Keratinocyte (primary cell): ENCODE measurements at regions not wholly inside any gene's neighbourhood (a gene's known extent, or its start where the extent isn't known, plus 50 kb on each side); places are given as distances from the start of the nearest gene placed in this dataset.

Experiments used
- DNase-seq: peaks from one replicate; pipeline ENCODE4 v3.0.0-alpha.2; 2011; ENCODE audit warnings: low read depth, missing footprints, low spot score
- FAIRE-seq: peaks from 2 replicates; lab custom pipeline; 2011; peaks lifted over from hg19 to GRCh38; lab: Jason Lieb, UNC
- H2AFZ ChIP-seq: 2 replicates; pipeline ENCODE4 v1.6.0; 2012; ENCODE audit warnings: low read length, control low read depth, inconsistent platforms; ENCODE audit not compliant: control insufficient read depth
- H3K27ac ChIP-seq: 2 replicates; pipeline ENCODE4 v1.5.1; 2011; ENCODE audit warnings: low read length; ENCODE audit not compliant: control insufficient read depth, insufficient read depth
- H3K27me3 ChIP-seq: 3 replicates; pipeline ENCODE4 v1.6.0; 2011; ENCODE audit warnings: low read length; ENCODE audit not compliant: control insufficient read depth, insufficient read depth; ENCODE audit errors: extremely low read depth
- H3K36me3 ChIP-seq, 2 experiments: 2 replicates in 1 of 2; 3 replicates in 1 of 2; pipeline ENCODE4 v1.5.1; 2011; ENCODE audit warnings: low read length in 2 of 2, mild to moderate bottlenecking in 1 of 2; ENCODE audit not compliant: control insufficient read depth in 2 of 2, insufficient read depth in 2 of 2; ENCODE audit errors: extremely low read depth in 1 of 2
- H3K4me1 ChIP-seq: 3 replicates; pipeline ENCODE4 v1.5.1; 2011; ENCODE audit warnings: low read length; ENCODE audit not compliant: control insufficient read depth, insufficient read depth; ENCODE audit errors: extremely low read depth
- H3K4me2 ChIP-seq: 3 replicates; pipeline ENCODE4 v1.6.0; 2011; ENCODE audit warnings: low read depth, low read length; ENCODE audit not compliant: control insufficient read depth, insufficient read depth; ENCODE audit errors: extremely low read depth
- H3K4me3 ChIP-seq, 3 experiments: fragments of 200-600 bp in 1 of 3; sonication (generic) in 1 of 3; 2 replicates in 2 of 3; 3 replicates in 1 of 3; pipeline ENCODE4 v1.5.1; 2011 to 2016; ENCODE audit warnings: low read length in 3 of 3, mild to moderate bottlenecking in 3 of 3, control low read depth in 2 of 3, inconsistent platforms in 1 of 3, low read depth in 1 of 3, mixed read lengths in 1 of 3, mixed run types in 1 of 3, moderate library complexity in 1 of 3; ENCODE audit not compliant: control insufficient read depth in 2 of 3, insufficient read depth in 2 of 3; ENCODE audit errors: extremely low read depth in 1 of 3
- H3K79me2 ChIP-seq: 2 replicates; pipeline ENCODE4 v1.6.0; 2012; ENCODE audit warnings: low read length; ENCODE audit not compliant: control insufficient read depth, insufficient read depth
- H3K9ac ChIP-seq: 3 replicates; pipeline ENCODE4 v1.6.0; 2011; ENCODE audit warnings: low read length; ENCODE audit not compliant: control insufficient read depth, insufficient read depth; ENCODE audit errors: extremely low read depth
- H3K9me1 ChIP-seq: 3 replicates; pipeline ENCODE4 v1.6.0; 2011; ENCODE audit warnings: low read length; ENCODE audit not compliant: control insufficient read depth, insufficient read depth; ENCODE audit errors: extremely low read depth
- H3K9me3 ChIP-seq: 2 replicates; pipeline ENCODE4 v1.5.1; 2012; ENCODE audit warnings: low read depth, low read length; ENCODE audit not compliant: control insufficient read depth
- H4K20me1 ChIP-seq: 3 replicates; pipeline ENCODE4 v1.6.0; 2011; ENCODE audit warnings: low read length; ENCODE audit not compliant: control insufficient read depth, insufficient read depth; ENCODE audit errors: extremely low read depth
- EZH2 ChIP-seq: IDR thresholded peaks from one replicate; pipeline ENCODE4 v1.6.1; 2012; ENCODE audit warnings: inconsistent platforms, mild to moderate bottlenecking, low read length, moderate library complexity
- dilution Hi-C: fragments of 300-500 bp; cut with MboI; formaldehyde crosslinking; loops from one replicate; pipeline ENCODE4 v1.7.0; 2020; ENCODE audit warnings: low sequenced_read_pairs; ENCODE audit not compliant: extremely low pct_ligation_motif_present
- TF ChIP-seq, protein P1 (sequence below), 3 experiments: IDR thresholded peaks in 1 of 3; conservative IDR thresholded peaks in 1 of 3; optimal IDR thresholded peaks in 1 of 3; 2 replicates in 2 of 3; 3 replicates in 1 of 3; pipeline versions ENCODE3 to v1.5.1; 2011; ENCODE audit warnings: low read length in 3 of 3, mild to moderate bottlenecking in 3 of 3, moderate library complexity in 2 of 3, control low read depth in 1 of 3, inconsistent platforms in 1 of 3; ENCODE audit not compliant: insufficient read depth in 2 of 3; ENCODE audit errors: extremely low read depth in 1 of 3

DNA sequence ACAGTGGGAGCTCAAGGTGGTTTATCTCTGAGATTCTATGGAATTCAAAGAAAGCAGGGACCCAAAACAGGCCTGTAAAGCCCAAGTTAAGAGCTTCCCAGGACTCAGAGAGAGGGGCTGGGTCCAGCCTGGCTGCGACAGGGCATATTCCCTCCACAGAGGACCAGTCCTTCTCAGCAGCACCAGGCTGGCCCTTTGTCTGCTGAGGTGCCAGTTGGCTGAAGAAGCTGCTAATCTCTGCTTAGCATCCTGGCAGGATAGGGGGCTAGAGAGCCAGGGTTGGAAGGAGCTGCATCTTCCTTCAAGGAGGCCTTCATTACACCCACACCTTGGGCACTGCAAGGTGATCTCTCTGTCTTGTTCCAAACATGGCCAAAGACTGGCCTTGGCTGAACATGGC is 68.3 kb upstream of the TUNAR start:
- Histone ChIP-seq H4K20me1 (no peaks in the 10 kb centered on the region), H3K9me3 (no peaks in the 10 kb centered on the region), H3K27ac (no peak overlapping the region), H3K36me3 (no peaks in the 10 kb centered on the region), H3K4me2 (no peak overlapping the region), H2AFZ (no peak overlapping the region), H3K27me3 (no peaks in the 10 kb centered on the region), H3K4me3 (no peak overlapping the region), H3K9ac (no peak overlapping the region), H3K79me2 (no peaks in the 10 kb centered on the region), H3K9me1 (no peaks in the 10 kb centered on the region), H3K4me1 (no peaks in the 10 kb centered on the region)
- TF ChIP-seq, protein P1, sequence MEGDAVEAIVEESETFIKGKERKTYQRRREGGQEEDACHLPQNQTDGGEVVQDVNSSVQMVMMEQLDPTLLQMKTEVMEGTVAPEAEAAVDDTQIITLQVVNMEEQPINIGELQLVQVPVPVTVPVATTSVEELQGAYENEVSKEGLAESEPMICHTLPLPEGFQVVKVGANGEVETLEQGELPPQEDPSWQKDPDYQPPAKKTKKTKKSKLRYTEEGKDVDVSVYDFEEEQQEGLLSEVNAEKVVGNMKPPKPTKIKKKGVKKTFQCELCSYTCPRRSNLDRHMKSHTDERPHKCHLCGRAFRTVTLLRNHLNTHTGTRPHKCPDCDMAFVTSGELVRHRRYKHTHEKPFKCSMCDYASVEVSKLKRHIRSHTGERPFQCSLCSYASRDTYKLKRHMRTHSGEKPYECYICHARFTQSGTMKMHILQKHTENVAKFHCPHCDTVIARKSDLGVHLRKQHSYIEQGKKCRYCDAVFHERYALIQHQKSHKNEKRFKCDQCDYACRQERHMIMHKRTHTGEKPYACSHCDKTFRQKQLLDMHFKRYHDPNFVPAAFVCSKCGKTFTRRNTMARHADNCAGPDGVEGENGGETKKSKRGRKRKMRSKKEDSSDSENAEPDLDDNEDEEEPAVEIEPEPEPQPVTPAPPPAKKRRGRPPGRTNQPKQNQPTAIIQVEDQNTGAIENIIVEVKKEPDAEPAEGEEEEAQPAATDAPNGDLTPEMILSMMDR (optimal IDR thresholded peaks at IDR 0.05 in 1 of 3, IDR thresholded peaks at IDR 0.05 in 1 of 3, conservative IDR thresholded peaks at IDR 0.05 in 1 of 3; ENCODE audit: extremely low read depth in 1 of 3, insufficient read depth in 2 of 3, low read length in 3 of 3), result no peak
- FAIRE-seq (no peak), DNase-seq (no peak)
- dilution Hi-C loops, result no loop called here

DNA sequence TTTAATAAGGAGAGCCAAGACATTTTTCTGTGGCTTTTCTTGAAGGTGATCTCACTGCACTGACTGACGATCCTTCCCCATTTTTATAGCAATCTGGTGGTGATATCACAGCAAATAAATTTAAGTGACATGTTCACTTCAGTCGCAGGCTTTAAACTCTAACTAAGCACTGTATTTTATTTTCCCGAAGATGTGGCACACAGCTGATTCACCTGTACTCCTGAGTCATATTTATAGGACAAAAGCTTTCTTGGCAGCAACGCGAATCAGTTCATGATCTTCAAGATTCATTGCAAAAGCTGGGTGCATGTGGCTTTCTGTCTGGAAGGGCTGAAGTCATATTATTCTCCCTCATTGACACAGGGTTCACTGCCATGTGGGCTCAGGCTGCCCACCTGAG is 79.8 kb upstream of the TUNAR start:
- Histone ChIP-seq H3K9me1 (no peaks in the 10 kb centered on the region), H2AFZ (no peak overlapping the region), H3K9ac (no peak overlapping the region), H3K9me3 (peaks cover 2% of the 10 kb centered on the region), H3K36me3 (no peaks in the 10 kb centered on the region), H3K4me1 (no peaks in the 10 kb centered on the region), H3K4me3 (no peak overlapping the region), H3K4me2 (no peak overlapping the region), H4K20me1 (no peaks in the 10 kb centered on the region), H3K27me3 (no peaks in the 10 kb centered on the region), H3K27ac (no peak overlapping the region), H3K79me2 (no peaks in the 10 kb centered on the region)
- DNase-seq, result no peak
- FAIRE-seq, result no peak
- dilution Hi-C loops, result no loop called here
- TF ChIP-seq, protein P1 (optimal IDR thresholded peaks at IDR 0.05 in 1 of 3, IDR thresholded peaks at IDR 0.05 in 1 of 3, conservative IDR thresholded peaks at IDR 0.05 in 1 of 3; ENCODE audit: extremely low read depth in 1 of 3, insufficient read depth in 2 of 3, low read length in 3 of 3), result no peak
- no peak for TF ChIP-seq EZH2
